Liver (tissue), 8 donors: ENCODE measurements at regions not wholly inside any gene's neighbourhood (a gene's known extent, or its start where the extent isn't known, plus 50 kb on each side); places are given as distances from the start of the nearest gene placed in this dataset.

Source experiments
- DNase-seq: peaks from one replicate; pipeline ENCODE4 v3.0.0-alpha.2; 2017; ENCODE audit warnings: low spot score
- H3K27ac ChIP-seq, 2 donors: one replicate each; pipeline ENCODE4 v1.7.0; 2013; ENCODE audit warnings: inconsistent platforms in 2 of 2, low read length in 2 of 2, control low read depth in 1 of 2, low read depth in 1 of 2, mild to moderate bottlenecking in 1 of 2
- H3K27me3 ChIP-seq, 4 donors: one replicate each; pipeline versions ENCODE4 v1.6.1 to v1.7.0; 2013; ENCODE audit warnings: low read length in 3 of 4, inconsistent platforms in 1 of 4, mild to moderate bottlenecking in 1 of 4, moderate library complexity in 1 of 4; ENCODE audit not compliant: control insufficient read depth in 4 of 4, insufficient read depth in 4 of 4
- H3K36me3 ChIP-seq, 4 donors: one replicate each; pipeline versions ENCODE4 v1.6.1 to v1.7.0; 2013; ENCODE audit warnings: low read length in 3 of 4, mild to moderate bottlenecking in 3 of 4, low read depth in 1 of 4, moderate library complexity in 1 of 4; ENCODE audit not compliant: control insufficient read depth in 4 of 4, insufficient read depth in 3 of 4
- H3K4me1 ChIP-seq, 4 donors: one replicate each; pipeline versions ENCODE4 v1.6.1 to v1.7.0; 2013; ENCODE audit warnings: low read length in 3 of 4, mild to moderate bottlenecking in 3 of 4, moderate library complexity in 1 of 4; ENCODE audit not compliant: control insufficient read depth in 4 of 4, insufficient read depth in 4 of 4
- H3K4me3 ChIP-seq, 3 donors: one replicate each; pipeline versions ENCODE4 v1.6.1 to v1.7.0; 2013; ENCODE audit warnings: low read length in 3 of 3, control low read depth in 1 of 3, low read depth in 1 of 3, mild to moderate bottlenecking in 1 of 3
- H3K9ac ChIP-seq, 2 donors: one replicate each; pipeline ENCODE4 v1.7.0; 2013; ENCODE audit warnings: low read length in 2 of 2, mild to moderate bottlenecking in 2 of 2, moderate library complexity in 2 of 2, control low read depth in 1 of 2, low read depth in 1 of 2
- H3K9me3 ChIP-seq, 4 donors: one replicate each; pipeline versions ENCODE4 v1.6.1 to v1.7.0; 2013; ENCODE audit warnings: low read length in 3 of 4; ENCODE audit not compliant: control insufficient read depth in 4 of 4
- EGR1 ChIP-seq, 2 donors: IDR thresholded peaks; 2 replicates each; pipeline ENCODE4 v1.6.1; 2016 to 2018; ENCODE audit warnings: antibody characterized with exemption in 2 of 2, low read depth in 2 of 2
- FOXA1 ChIP-seq: IDR thresholded peaks from 2 replicates; pipeline ENCODE4 v1.6.1; 2016; ENCODE audit warnings: antibody characterized with exemption
- FOXA2 ChIP-seq: IDR thresholded peaks from 2 replicates; pipeline ENCODE4 v1.6.1; 2016; ENCODE audit warnings: antibody characterized with exemption
- GABPA ChIP-seq, 2 donors: IDR thresholded peaks in 1 of 2; conservative IDR thresholded peaks in 1 of 2; 2 replicates each; pipeline ENCODE4 v1.6.1; 2016; ENCODE audit warnings: antibody characterized with exemption in 2 of 2, mild to moderate bottlenecking in 1 of 2, moderate library complexity in 1 of 2
- HNF4A ChIP-seq, 2 donors: conservative IDR thresholded peaks; 2 replicates each; pipeline ENCODE4 v1.6.1; 2016; ENCODE audit warnings: antibody characterized with exemption in 2 of 2, mild to moderate bottlenecking in 2 of 2
- HNF4G ChIP-seq: IDR thresholded peaks from 2 replicates; pipeline ENCODE4 v1.6.1; 2016; ENCODE audit warnings: antibody characterized with exemption
- JUND ChIP-seq, 2 donors: IDR thresholded peaks; 2 replicates each; pipeline ENCODE4 v1.6.1; 2016; ENCODE audit warnings: antibody characterized with exemption in 2 of 2
- NR2F2 ChIP-seq: IDR thresholded peaks from 2 replicates; pipeline ENCODE4 v1.6.1; 2016; ENCODE audit warnings: antibody characterized with exemption
- RAD21 ChIP-seq, 2 donors: IDR thresholded peaks; 2 replicates each; pipeline ENCODE4 v1.6.1; 2016; ENCODE audit warnings: antibody characterized with exemption in 2 of 2, mild to moderate bottlenecking in 2 of 2
- RXRA ChIP-seq, 2 donors: IDR thresholded peaks; 2 replicates each; pipeline ENCODE4 v1.6.1; 2017 to 2018; ENCODE audit warnings: antibody characterized with exemption in 2 of 2, mild to moderate bottlenecking in 1 of 2
- SP1 ChIP-seq: IDR thresholded peaks from 2 replicates; pipeline ENCODE4 v1.6.1; 2018; ENCODE audit warnings: antibody characterized with exemption, mild to moderate bottlenecking
- TAF1 ChIP-seq: conservative IDR thresholded peaks from 2 replicates; pipeline ENCODE4 v1.6.1; 2016; ENCODE audit warnings: antibody characterized with exemption, mild to moderate bottlenecking
- YY1 ChIP-seq: IDR thresholded peaks from 2 replicates; pipeline ENCODE4 v1.6.1; 2016; ENCODE audit warnings: antibody characterized with exemption, mild to moderate bottlenecking
- WGBS: extraction: QIAGEN DNeasy Blood & Tissue Kit; methylation state at CpG from one replicate; pipeline ENCODE4 v1.1.7; 2013; 5-methylcytosine and 5-hydroxymethylcytosine counted together
- TF ChIP-seq, protein P1 (sequence below): IDR thresholded peaks from 2 replicates; pipeline ENCODE4 v1.6.1; 2016; ENCODE audit warnings: antibody characterized with exemption
- TF ChIP-seq, protein P2 (sequence below): IDR thresholded peaks from 2 replicates; pipeline ENCODE4 v1.6.1; 2016; ENCODE audit warnings: antibody characterized with exemption
- TF ChIP-seq, protein P3 (sequence below): IDR thresholded peaks from 2 replicates; pipeline ENCODE4 v1.6.1; 2016; ENCODE audit warnings: antibody characterized with exemption
- TF ChIP-seq, protein P4 (sequence below): fragments of 150-350 bp; IDR thresholded peaks from 2 replicates; pipeline ENCODE4 v1.5.1; 2017; ENCODE audit warnings: improper control_type of control experiment, low read depth, low read length; ENCODE audit not compliant: missing input control
- TF ChIP-seq, protein P5 (sequence below): IDR thresholded peaks from 2 replicates; pipeline ENCODE4 v1.6.1; 2016; ENCODE audit warnings: antibody characterized with exemption, mild to moderate bottlenecking
- donor health status: healthy.
- donor health status: healthy.
- donor health status: healthy.
- donor health status: healthy.
- donor health status: healthy.

- H3K9ac ChIP-seq, result no peak overlapping the region
- peaks cover 0 to 2% (median 0%) of the 10 kb centered on the region in 4 donors for H3K27me3 ChIP-seq
- DNase-seq, result no peak
- no peaks in the 10 kb centered on the region for H3K9me3 ChIP-seq
- H3K4me3 ChIP-seq, result no peak overlapping the region
- peaks cover 0 to 2% (median 0%) of the 10 kb centered on the region in 4 donors for H3K36me3 ChIP-seq
- WGBS, result 47% methylated on average over 3 of the region's 3 CpGs
- TF ChIP-seq YY1, result no peak
- TF ChIP-seq FOXA2, result no peak
- TF ChIP-seq TAF1, result no peak
- no peak for TF ChIP-seq HNF4A (conservative IDR thresholded peaks at IDR 0.05)
- no peak for TF ChIP-seq SP1
- TF ChIP-seq EGR1 (IDR thresholded peaks at IDR 0.05; ENCODE audit: low read depth in 2 of 2), result no peak
- TF ChIP-seq RXRA (IDR thresholded peaks at IDR 0.05), result no peak
- TF ChIP-seq FOXA1, result no peak
- TF ChIP-seq, protein P1, sequence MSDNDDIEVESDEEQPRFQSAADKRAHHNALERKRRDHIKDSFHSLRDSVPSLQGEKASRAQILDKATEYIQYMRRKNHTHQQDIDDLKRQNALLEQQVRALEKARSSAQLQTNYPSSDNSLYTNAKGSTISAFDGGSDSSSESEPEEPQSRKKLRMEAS, result no peak
- TF ChIP-seq, protein P2, sequence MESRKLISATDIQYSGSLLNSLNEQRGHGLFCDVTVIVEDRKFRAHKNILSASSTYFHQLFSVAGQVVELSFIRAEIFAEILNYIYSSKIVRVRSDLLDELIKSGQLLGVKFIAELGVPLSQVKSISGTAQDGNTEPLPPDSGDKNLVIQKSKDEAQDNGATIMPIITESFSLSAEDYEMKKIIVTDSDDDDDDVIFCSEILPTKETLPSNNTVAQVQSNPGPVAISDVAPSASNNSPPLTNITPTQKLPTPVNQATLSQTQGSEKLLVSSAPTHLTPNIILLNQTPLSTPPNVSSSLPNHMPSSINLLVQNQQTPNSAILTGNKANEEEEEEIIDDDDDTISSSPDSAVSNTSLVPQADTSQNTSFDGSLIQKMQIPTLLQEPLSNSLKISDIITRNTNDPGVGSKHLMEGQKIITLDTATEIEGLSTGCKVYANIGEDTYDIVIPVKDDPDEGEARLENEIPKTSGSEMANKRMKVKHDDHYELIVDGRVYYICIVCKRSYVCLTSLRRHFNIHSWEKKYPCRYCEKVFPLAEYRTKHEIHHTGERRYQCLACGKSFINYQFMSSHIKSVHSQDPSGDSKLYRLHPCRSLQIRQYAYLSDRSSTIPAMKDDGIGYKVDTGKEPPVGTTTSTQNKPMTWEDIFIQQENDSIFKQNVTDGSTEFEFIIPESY, result no peak
- TF ChIP-seq, protein P3, sequence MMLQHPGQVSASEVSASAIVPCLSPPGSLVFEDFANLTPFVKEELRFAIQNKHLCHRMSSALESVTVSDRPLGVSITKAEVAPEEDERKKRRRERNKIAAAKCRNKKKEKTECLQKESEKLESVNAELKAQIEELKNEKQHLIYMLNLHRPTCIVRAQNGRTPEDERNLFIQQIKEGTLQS, result no peak
- no peak for TF ChIP-seq JUND (IDR thresholded peaks at IDR 0.05)
- TF ChIP-seq RAD21 (IDR thresholded peaks at IDR 0.05), result no peak
- TF ChIP-seq, protein P4, sequence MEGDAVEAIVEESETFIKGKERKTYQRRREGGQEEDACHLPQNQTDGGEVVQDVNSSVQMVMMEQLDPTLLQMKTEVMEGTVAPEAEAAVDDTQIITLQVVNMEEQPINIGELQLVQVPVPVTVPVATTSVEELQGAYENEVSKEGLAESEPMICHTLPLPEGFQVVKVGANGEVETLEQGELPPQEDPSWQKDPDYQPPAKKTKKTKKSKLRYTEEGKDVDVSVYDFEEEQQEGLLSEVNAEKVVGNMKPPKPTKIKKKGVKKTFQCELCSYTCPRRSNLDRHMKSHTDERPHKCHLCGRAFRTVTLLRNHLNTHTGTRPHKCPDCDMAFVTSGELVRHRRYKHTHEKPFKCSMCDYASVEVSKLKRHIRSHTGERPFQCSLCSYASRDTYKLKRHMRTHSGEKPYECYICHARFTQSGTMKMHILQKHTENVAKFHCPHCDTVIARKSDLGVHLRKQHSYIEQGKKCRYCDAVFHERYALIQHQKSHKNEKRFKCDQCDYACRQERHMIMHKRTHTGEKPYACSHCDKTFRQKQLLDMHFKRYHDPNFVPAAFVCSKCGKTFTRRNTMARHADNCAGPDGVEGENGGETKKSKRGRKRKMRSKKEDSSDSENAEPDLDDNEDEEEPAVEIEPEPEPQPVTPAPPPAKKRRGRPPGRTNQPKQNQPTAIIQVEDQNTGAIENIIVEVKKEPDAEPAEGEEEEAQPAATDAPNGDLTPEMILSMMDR, result no peak
- TF ChIP-seq HNF4G, result no peak
- no peak for TF ChIP-seq GABPA (IDR thresholded peaks at IDR 0.05 in 1 of 2, conservative IDR thresholded peaks at IDR 0.05 in 1 of 2)
- TF ChIP-seq, protein P5, sequence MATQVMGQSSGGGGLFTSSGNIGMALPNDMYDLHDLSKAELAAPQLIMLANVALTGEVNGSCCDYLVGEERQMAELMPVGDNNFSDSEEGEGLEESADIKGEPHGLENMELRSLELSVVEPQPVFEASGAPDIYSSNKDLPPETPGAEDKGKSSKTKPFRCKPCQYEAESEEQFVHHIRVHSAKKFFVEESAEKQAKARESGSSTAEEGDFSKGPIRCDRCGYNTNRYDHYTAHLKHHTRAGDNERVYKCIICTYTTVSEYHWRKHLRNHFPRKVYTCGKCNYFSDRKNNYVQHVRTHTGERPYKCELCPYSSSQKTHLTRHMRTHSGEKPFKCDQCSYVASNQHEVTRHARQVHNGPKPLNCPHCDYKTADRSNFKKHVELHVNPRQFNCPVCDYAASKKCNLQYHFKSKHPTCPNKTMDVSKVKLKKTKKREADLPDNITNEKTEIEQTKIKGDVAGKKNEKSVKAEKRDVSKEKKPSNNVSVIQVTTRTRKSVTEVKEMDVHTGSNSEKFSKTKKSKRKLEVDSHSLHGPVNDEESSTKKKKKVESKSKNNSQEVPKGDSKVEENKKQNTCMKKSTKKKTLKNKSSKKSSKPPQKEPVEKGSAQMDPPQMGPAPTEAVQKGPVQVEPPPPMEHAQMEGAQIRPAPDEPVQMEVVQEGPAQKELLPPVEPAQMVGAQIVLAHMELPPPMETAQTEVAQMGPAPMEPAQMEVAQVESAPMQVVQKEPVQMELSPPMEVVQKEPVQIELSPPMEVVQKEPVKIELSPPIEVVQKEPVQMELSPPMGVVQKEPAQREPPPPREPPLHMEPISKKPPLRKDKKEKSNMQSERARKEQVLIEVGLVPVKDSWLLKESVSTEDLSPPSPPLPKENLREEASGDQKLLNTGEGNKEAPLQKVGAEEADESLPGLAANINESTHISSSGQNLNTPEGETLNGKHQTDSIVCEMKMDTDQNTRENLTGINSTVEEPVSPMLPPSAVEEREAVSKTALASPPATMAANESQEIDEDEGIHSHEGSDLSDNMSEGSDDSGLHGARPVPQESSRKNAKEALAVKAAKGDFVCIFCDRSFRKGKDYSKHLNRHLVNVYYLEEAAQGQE, result no peak
- TF ChIP-seq NR2F2, result no peak
- H3K27ac ChIP-seq, result no peak overlapping the region
- no peaks in the 10 kb centered on the region for H3K4me1 ChIP-seq
These were observed 159.5 kb upstream of the CHD1 start for GRCh38 chr5:99088309-99088708.
